WERI-Rb-1 (cell line): ENCODE measurements at regions not wholly inside any gene's neighbourhood (a gene's known extent, or its start where the extent isn't known, plus 50 kb on each side); places are given as distances from the start of the nearest gene placed in this dataset.

Source experiments
- DNase-seq: peaks from one replicate; pipeline ENCODE4 v3.0.0-alpha.2; 2020
- H3K27ac ChIP-seq: fragments of 250-450 bp; sonication (Bioruptor Pico); 2 replicates; pipeline ENCODE4 v1.5.1; 2020; ENCODE audit warnings: mild to moderate bottlenecking, moderate library complexity
- H3K27me3 ChIP-seq: fragments of 250-450 bp; sonication (Bioruptor Pico); 2 replicates; pipeline ENCODE4 v1.5.1; 2021; ENCODE audit warnings: mild to moderate bottlenecking, low read depth, moderate library complexity; ENCODE audit not compliant: insufficient read depth, severe bottlenecking
- H3K36me3 ChIP-seq: fragments of 250-450 bp; sonication (Bioruptor Pico); 2 replicates; pipeline ENCODE4 v1.5.1; 2020; ENCODE audit warnings: mild to moderate bottlenecking, moderate library complexity
- H3K4me3 ChIP-seq: 2 replicates; pipeline ENCODE4 v1.5.1; 2011; ENCODE audit warnings: low read depth, mild to moderate bottlenecking, control low read depth, low read length
- H3K9me3 ChIP-seq: fragments of 250-450 bp; sonication (Bioruptor Pico); 2 replicates; pipeline ENCODE4 v1.5.1; 2021; ENCODE audit warnings: mild to moderate bottlenecking, moderate library complexity; ENCODE audit not compliant: severe bottlenecking
- CTCF ChIP-seq: IDR thresholded peaks from 2 replicates; pipeline ENCODE4 v1.5.1; 2011; ENCODE audit warnings: low read depth, mild to moderate bottlenecking, control low read depth, inconsistent platforms, low read length

GRCh38 chr12:59023861-59024424 is 103.6 kb upstream of the LRIG3 start:
- no peak overlapping the region for H3K27ac ChIP-seq
- no peak for DNase-seq
- H3K27me3 ChIP-seq = no peaks in the 10 kb centered on the region
- no peaks in the 10 kb centered on the region for H3K9me3 ChIP-seq
- H3K4me3 ChIP-seq = no peak overlapping the region
- no peak for TF ChIP-seq CTCF
- no peaks in the 10 kb centered on the region for H3K36me3 ChIP-seq

DNA sequence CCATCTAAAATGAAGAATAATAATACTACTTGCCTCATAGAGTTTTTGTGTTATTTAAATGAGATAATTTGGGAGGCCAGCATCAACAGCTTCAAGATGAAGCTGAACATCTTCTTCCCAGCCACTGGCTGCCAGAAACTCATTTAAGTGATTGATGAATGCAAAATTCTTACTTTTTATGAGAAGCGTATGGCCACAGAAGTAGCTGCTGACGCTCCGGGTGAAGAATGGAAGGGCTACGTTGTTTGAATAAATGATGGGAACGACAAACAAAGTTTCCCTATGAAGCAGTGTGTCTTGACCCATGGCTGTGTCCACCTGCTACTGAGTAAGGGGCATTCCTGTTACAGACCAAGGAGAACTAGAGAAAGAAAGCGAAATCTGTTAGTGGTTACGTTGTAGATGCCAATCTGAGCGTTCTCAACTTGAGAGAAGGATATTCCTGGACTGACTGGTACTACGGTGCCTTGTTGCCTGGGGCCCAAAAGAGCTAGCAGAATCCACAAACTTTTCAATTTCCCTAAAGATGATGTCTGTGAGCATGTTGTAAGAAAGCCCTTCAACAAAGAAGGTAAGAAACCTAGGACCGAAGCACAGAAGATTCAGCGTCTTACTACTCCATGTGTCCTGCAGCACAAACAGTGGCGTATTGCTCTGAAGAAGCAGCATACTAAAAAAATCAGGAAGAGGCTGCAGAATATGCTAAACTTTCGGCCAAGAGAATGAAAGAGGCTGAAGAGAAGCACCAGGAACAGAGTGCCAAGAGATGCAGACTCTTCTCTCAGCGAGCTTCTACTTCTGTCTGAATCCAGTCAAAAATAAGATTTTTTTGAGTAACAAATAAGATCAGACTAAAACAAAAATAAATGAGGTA is 100.0 kb upstream of the LRIG3 start:
- DNase-seq = no peak
- Histone ChIP-seq H3K27me3 (no peaks in the 10 kb centered on the region), H3K4me3 (no peak overlapping the region), H3K36me3 (no peaks in the 10 kb centered on the region), H3K9me3 (no peaks in the 10 kb centered on the region), H3K27ac (no peak overlapping the region)
- TF ChIP-seq CTCF = no peak

DNA sequence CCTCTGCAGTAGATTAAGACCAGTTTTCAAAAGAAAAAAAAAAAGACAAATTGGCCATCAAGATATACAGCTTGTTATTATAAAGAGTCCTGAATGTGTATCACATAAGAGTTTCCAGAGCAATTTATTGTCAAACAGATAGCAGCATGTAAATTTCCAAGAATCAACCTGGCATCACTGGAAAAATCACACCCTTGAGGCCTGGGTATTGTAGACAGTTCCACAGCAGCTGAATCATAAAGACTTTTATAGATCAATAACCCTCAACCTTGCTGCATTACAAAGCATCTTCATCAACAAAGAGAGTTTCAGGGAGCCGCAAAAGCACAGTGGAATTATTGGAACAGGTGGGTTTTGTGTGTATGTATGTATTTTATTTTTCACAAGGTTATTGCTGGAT is 94.6 kb upstream of the LRIG3 start:
- no peaks in the 10 kb centered on the region for H3K36me3 ChIP-seq
- no peaks in the 10 kb centered on the region for H3K9me3 ChIP-seq
- no peak for DNase-seq
- no peak overlapping the region for H3K27ac ChIP-seq
- H3K4me3 ChIP-seq = no peak overlapping the region
- no peaks in the 10 kb centered on the region for H3K27me3 ChIP-seq
- no peak for TF ChIP-seq CTCF

DNA sequence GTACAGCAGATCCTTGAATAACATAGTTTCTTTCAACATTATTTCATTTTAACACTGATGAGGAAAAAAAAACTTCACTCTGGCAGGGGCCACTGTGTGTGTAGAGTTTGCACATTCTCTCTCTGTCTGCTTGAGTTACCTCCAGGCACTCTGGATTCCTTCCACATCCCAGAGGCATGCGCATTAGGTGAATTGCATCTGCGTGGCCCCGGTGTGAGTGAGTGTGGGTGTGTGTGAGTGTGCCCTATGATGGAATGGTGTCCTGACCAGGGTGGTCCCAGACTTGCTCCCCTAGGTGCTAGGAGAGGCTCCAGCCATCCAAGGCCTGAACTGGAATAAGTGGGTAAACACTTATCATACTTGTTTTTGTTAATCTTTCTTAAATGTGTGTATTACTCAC is 90.6 kb upstream of the LRIG3 start:
- Histone ChIP-seq H3K4me3 (no peak overlapping the region), H3K36me3 (no peaks in the 10 kb centered on the region), H3K27ac (no peak overlapping the region), H3K9me3 (no peaks in the 10 kb centered on the region), H3K27me3 (no peaks in the 10 kb centered on the region)
- no peak for DNase-seq
- TF ChIP-seq CTCF = no peak

DNA sequence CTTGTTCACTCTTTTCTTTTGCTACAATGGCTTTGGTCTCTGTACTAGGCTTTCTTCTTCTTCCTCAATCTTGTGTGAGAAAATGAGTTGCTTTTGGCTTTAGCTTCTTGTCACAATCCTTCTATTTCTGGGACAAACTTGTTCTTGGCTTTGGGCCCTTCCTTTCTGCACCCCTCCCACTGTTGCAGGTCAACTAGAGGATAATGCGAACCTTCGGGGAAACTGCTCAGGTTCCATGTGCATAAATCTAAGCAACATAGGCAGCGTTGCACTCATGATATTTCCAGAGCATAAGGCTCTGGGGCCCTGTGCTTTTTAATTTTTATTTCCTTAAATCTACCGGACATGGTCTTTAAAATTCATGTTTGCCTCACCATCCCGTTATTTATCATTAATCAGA is 89.8 kb upstream of the LRIG3 start:
- H3K36me3 ChIP-seq = no peaks in the 10 kb centered on the region
- TF ChIP-seq CTCF = no peak
- no peak overlapping the region for H3K4me3 ChIP-seq
- no peaks in the 10 kb centered on the region for H3K27me3 ChIP-seq
- no peaks in the 10 kb centered on the region for H3K9me3 ChIP-seq
- H3K27ac ChIP-seq = no peak overlapping the region
- no peak for DNase-seq
